Glutamatergic neuron (in vitro differentiated cells): ENCODE measurements at regions not wholly inside any gene's neighbourhood (a gene's known extent, or its start where the extent isn't known, plus 50 kb on each side); places are given as distances from the start of the nearest gene placed in this dataset.

ENCODE experiments used
- DNase-seq: peaks from one replicate; pipeline ENCODE4 v3.0.0; 2022
- H3K27ac Mint-ChIP-seq: one replicate; pipeline ENCODE4 v1.8.0; 2020; ENCODE audit warnings: mild to moderate bottlenecking, mixed read lengths, inconsistent platforms; ENCODE audit not compliant: unreplicated experiment
- H3K27me3 Mint-ChIP-seq: one replicate; pipeline ENCODE4 v1.8.0; 2020; ENCODE audit warnings: mild to moderate bottlenecking, moderate library complexity, mixed read lengths, inconsistent platforms; ENCODE audit not compliant: unreplicated experiment
- H3K36me3 Mint-ChIP-seq: one replicate; pipeline ENCODE4 v1.8.0; 2020; ENCODE audit warnings: mild to moderate bottlenecking, mixed read lengths, inconsistent platforms; ENCODE audit not compliant: unreplicated experiment
- H3K4me1 Mint-ChIP-seq: one replicate; pipeline ENCODE4 v1.8.0; 2020; ENCODE audit warnings: mild to moderate bottlenecking, low read depth, mixed read lengths, inconsistent platforms; ENCODE audit not compliant: unreplicated experiment
- H3K4me3 Mint-ChIP-seq: one replicate; pipeline ENCODE4 v1.8.0; 2020; ENCODE audit warnings: mild to moderate bottlenecking, mixed read lengths, inconsistent platforms; ENCODE audit not compliant: unreplicated experiment
- H3K9me3 Mint-ChIP-seq: one replicate; pipeline ENCODE4 v1.8.0; 2020; ENCODE audit warnings: mild to moderate bottlenecking, moderate library complexity, mixed read lengths, inconsistent platforms; ENCODE audit not compliant: unreplicated experiment
- TF ChIP-seq, protein P1 (sequence below): fragments of 200-600 bp; sonication (generic); IDR thresholded peaks from one replicate; pipeline ENCODE4 v1.5.0; 2021; ENCODE audit not compliant: partially characterized antibody, unreplicated experiment

DNA sequence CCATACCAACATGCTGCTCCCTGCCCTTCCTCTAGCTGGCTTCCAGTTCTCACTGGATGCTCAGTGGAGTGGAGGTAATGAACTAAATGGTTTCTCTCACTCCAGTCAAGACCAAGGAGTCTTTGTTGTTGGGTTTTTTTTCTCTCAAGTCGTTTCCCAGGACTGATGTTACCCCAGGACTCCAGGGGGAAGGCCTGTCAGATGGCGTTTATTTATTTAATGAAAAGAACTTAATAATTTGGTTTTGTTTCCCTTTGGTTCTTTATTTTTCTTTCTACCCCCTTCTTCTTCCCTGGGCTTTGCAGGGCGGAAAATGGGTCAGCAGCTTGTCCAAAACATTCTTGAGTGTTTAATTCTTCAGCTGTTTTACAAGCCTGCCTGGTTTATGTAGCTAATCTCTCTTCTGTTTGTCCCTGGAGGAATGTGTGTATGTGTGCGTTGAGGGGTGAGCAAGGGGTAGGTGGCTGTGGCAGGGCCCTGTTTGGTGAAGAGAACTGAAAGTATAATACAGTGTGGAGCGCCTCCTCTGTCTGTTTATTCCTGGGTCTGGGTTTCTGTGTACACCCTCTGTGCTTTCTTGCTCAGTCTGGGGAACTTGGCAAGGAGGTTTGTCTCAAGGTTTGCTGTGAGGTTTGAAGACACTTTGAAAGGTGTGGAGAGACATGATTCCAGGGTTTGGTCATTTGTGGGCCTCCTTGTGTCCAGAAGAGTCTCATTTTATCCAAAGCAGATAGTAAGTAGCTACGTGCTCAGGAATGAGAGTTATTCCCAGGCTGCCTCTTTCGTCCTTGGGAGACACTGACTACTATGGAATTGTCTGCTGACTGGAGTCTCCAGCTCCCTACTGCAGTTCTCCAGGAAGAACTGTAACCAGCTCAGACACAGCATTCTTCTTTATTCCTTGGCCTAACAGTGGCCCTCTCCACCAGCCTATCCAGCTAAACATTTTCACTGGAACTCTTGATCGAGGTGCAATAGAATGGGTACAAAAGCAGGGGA lies 175.5 kb downstream of the ADAMTS15 start:
- DNase-seq = no peak
- H3K36me3 Mint-ChIP-seq = no peaks in the 10 kb centered on the region
- H3K27me3 Mint-ChIP-seq = peaks cover 4% of the 10 kb centered on the region
- no peak overlapping the region for H3K4me3 Mint-ChIP-seq
- H3K4me1 Mint-ChIP-seq = peaks cover 24% of the 10 kb centered on the region
- TF ChIP-seq, protein P1, sequence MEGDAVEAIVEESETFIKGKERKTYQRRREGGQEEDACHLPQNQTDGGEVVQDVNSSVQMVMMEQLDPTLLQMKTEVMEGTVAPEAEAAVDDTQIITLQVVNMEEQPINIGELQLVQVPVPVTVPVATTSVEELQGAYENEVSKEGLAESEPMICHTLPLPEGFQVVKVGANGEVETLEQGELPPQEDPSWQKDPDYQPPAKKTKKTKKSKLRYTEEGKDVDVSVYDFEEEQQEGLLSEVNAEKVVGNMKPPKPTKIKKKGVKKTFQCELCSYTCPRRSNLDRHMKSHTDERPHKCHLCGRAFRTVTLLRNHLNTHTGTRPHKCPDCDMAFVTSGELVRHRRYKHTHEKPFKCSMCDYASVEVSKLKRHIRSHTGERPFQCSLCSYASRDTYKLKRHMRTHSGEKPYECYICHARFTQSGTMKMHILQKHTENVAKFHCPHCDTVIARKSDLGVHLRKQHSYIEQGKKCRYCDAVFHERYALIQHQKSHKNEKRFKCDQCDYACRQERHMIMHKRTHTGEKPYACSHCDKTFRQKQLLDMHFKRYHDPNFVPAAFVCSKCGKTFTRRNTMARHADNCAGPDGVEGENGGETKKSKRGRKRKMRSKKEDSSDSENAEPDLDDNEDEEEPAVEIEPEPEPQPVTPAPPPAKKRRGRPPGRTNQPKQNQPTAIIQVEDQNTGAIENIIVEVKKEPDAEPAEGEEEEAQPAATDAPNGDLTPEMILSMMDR = no peak
- H3K9me3 Mint-ChIP-seq = peaks cover 10% of the 10 kb centered on the region
- no peak overlapping the region for H3K27ac Mint-ChIP-seq

DNA sequence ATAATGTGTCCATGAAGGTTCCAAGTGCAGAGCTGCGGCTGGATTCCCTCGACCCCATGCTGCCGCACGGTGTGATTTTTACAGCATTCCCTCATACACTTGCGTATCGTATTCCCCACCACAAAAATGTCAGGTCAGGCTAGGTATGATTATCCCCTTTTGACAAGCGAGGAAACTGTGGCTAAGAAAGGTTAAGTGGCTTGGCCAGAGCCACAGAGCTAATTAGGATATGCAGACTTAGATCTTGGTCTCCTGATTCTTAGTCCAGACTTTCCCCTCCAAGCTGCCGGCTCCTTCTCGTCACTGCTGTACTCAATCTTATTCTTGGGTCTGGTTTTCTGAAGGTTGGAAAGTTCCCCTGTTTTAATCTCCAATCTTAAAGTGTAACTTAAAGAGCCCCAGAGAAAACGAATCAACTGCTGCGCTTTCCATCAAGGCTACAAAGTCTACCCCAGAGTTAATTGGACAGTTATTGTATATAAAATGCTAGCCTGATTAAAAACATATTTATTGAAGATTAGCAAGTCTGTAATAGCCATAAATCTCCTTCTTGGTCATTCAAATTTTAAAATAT lies 176.6 kb downstream of the ADAMTS15 start:
- H3K4me1 Mint-ChIP-seq = peaks cover 24% of the 10 kb centered on the region
- peaks cover 4% of the 10 kb centered on the region for H3K27me3 Mint-ChIP-seq
- no peak for DNase-seq
- no peak overlapping the region for H3K27ac Mint-ChIP-seq
- no peak overlapping the region for H3K4me3 Mint-ChIP-seq
- peaks cover 10% of the 10 kb centered on the region for H3K9me3 Mint-ChIP-seq
- H3K36me3 Mint-ChIP-seq = no peaks in the 10 kb centered on the region
- TF ChIP-seq, protein P1 = no peak

DNA sequence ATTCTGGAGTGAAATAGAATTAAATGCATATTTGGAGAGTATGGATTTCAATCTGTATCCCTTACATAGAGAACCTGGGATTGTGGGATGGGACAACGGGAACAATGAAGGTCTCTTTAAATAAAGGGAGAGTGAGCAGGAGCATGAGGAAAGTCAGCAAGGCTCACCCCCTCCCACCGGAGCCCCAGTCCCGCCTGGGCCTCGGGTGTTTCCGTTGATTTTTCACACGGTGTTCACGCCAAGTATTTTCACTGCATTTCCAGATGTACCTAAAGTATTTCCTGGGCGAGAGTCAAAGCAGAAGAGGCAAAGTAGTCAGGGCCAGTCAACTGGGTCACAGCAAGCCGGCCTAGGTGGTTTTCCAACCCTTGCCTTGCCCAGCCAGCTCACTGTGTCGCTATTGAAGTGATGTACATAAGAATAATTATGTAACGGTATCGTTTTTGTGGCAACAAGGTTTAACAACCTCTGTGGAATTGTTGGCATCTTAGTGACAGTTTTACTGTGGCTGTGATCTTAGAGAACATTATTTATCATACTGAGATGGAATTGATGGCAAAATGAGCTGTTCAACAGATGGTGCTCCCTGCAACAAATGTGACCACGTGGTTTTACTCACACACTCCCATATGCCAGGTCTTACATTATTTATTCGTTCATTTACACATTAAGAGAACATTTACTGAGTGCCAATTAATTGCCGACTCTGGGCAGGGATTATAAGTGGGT lies 177.3 kb downstream of the ADAMTS15 start:
- no peak overlapping the region for H3K4me3 Mint-ChIP-seq
- peaks cover 24% of the 10 kb centered on the region for H3K4me1 Mint-ChIP-seq
- peak overlapping the region; percentile 77 for H3K27ac Mint-ChIP-seq
- TF ChIP-seq, protein P1 = no peak
- peaks cover 4% of the 10 kb centered on the region for H3K27me3 Mint-ChIP-seq
- DNase-seq = no peak
- peaks cover 10% of the 10 kb centered on the region for H3K9me3 Mint-ChIP-seq
- H3K36me3 Mint-ChIP-seq = no peaks in the 10 kb centered on the region

DNA sequence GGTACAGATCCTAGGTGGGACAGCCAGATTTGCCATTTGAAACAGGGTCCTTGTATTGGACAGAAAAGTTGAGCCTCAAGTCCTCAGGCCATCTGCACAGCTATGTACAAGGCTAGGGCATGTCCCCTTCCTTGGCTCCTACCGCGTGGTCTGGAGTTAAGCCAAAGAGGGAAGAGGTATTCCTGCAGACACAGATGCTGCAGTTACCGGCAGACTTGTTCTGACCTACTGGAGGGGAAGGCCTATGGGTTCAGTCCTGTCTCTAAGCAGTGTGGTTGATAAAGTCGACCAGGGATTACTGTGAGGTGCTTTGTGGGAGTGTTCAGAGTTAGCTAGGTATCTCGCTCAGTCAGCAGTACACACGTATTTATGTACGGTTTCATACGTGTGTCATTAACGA lies 180.6 kb downstream of the ADAMTS15 start:
- peaks cover 12% of the 10 kb centered on the region for H3K4me1 Mint-ChIP-seq
- H3K36me3 Mint-ChIP-seq = no peaks in the 10 kb centered on the region
- no peak overlapping the region for H3K4me3 Mint-ChIP-seq
- peaks cover 3% of the 10 kb centered on the region for H3K27me3 Mint-ChIP-seq
- no peak for DNase-seq
- TF ChIP-seq, protein P1 = no peak
- H3K9me3 Mint-ChIP-seq = peaks cover 10% of the 10 kb centered on the region
- no peak overlapping the region for H3K27ac Mint-ChIP-seq
